Activated CD4-positive, CD25-positive, alpha-beta regulatory T cell treated with anti-CD3 and anti-CD28 coated beads, Interleukin-2, amount 50 U/mL, for 24 hours (primary cell): ENCODE measurements at regions not wholly inside any gene's neighbourhood (a gene's known extent, or its start where the extent isn't known, plus 50 kb on each side); places are given as distances from the start of the nearest gene placed in this dataset.

Experiments
- ATAC-seq, 2 donors: fragments of 150-1000 bp; cut with Tn5 transposase; one replicate each; pipeline ENCODE4 v1.10.0; 2021; ENCODE audit warnings: mild to moderate bottlenecking in 1 of 2, moderate library complexity in 1 of 2

DNA sequence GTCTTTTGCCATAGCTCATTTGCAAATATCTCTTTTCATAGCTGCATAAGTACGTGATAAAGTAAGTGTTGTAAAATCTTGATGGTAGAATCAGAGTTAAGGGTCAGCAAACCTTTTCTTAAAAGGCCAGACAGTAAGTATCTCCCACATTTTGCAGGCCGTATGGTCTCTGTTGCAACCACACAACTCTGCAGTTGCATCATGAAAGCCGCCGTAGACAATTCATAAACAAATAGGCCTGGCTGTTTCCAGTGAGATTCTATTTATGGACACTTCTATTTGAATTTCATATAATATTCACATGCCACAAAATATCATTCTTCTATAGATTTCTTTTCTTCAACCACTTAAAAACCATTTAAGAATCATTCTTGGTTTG lies 248.5 kb downstream of the TLE3 start:
- no peak for ATAC-seq

- no peak for ATAC-seq
Measured at GRCh38 chr15:69852482-69852881, 245.2 kb downstream of the TLE3 start.

DNA sequence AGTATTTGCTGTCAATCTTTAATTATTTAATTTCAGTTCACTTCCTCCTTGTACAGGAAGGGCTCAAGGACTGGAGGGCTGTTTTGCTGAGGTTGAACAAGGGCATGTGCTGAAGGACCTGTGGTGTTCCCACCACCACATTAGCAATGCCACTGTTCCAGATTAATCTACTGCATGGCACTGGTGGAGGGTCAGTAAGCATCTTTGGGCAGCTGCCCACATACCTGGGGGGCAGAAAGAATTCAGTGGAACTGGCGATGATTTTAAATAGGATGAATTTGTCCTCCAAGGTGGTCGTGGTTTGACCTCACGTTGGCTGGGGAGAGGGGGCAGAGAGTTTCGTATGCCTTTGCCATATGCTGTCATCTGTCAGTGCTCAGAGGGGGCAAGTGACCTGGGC lies 244.8 kb downstream of the TLE3 start:
- ATAC-seq: no peak

DNA sequence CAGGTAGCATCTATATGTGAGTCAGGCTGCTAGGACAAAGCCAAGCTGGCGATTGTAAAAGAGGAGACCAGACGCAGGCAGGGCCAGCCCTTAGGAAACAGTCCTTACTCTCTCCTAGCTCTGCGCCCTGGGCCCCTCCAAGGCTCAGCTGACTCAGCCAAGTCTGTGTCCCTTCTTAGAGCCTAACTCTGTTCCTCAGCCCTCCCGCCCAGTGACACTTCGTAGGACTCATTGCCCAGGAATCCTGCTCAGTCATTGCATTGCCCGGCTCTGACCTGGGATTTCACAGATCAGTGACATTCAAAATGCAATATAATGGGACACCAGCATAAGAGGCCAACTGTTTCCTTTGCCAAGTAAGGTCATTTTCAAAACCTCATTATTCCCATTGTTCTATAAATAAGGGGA lies 244.2 kb downstream of the TLE3 start:
- no peak for ATAC-seq

DNA sequence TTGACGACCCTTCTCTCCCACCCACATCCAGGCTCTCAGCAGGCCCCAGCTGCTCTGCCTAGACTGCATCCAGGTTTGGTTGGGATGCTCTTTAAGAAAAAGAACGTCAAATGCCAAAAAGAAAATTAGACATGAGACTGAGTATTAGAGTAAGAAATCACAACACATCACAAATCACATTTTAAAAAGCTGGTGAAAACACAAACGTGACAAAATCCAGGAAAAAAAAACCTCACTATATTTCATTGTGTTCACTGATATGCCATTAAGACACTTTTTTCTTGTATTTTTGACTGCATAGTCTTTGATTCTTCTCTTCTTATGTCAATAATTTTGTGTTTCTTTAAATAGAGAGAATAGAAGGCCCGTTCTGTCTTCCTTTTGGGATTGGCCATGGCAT lies 243.7 kb downstream of the TLE3 start:
- ATAC-seq: no peak

- ATAC-seq: no peak
Measured at GRCh38 chr15:69854521-69855181, 243.1 kb downstream of the TLE3 start.

GRCh38 chr15:69855258-69856000 lies 242.3 kb downstream of the TLE3 start:
- no peak for ATAC-seq

DNA sequence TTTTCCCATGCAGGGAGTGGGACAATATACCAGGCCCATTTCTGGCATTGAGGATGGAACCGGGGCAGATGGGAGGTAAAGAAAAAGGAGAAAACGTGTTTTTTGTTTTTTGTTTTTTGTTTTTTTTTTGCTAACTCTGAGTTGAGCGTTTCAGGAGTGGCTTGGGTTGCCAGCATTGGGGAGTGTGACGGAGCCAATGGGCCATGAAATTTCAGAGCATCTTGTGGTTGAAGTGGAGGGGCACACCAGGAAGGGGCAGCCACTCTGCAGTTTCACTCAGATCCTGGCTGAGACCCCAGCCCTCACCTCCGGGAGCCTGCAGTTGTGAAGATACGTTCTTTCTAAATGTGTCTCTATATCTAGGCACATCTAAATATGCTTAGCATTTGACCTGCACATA lies 240.5 kb downstream of the TLE3 start:
- no peak for ATAC-seq

DNA sequence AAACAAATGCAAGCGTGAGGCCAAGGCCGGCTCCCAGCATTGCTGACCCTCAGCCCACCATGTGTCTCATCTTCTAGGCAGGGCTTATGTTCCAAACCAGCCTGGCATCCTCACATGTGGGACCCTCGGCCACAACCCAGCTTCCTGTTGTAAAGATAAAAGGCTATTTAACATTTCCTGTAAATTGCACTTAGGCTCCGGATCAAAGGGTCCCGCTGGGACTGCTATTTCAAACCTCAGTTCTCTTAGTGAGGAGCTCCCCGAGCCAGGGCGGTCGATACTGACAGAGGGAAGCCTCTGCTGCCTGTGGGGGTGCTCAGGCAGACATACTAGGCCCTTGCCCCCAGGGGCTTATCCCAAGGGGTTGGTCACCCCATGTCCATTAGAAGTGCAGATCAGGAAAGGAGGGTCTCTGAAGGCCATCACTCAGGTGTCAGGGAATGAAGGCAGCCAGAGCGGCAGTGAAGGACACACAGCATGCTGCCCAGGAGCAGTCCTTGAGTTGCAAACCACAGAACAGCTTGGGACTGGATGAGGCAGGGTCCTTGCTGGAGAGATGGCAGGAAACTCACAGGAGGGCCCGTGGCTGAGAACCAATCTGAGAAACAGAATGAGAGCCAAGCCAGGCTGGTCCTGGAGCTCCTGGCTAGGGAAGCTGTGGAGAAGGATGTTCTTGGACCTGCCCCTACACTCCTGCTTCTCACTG lies 239.9 kb downstream of the TLE3 start:
- no peak for ATAC-seq

- no peak for ATAC-seq
Measured at GRCh38 chr15:69858456-69858855, 239.3 kb downstream of the TLE3 start.

DNA sequence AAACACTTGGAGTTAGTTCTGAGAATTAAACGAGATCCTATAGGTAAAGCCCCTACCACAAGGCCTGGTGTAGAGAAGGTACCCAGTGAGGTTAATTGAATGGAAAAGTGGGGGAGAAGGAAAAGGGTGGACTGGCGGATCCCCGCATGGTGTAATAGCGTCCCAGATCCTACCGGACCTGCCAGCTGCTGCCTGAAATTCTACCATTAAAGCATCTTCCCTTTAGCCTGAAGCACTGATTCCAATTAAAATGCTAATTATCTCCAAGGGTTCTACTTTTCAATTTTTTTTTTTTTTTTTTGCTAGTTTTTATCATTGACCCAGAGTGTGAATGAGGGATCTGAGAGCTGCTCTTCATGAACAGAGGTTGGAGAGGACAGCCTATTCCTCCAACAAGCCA lies 237.9 kb downstream of the TLE3 start:
- no peak for ATAC-seq

GRCh38 chr15:69860321-69860720 lies 237.4 kb downstream of the TLE3 start:
- no peak for ATAC-seq

- no peak for ATAC-seq
Measured at GRCh38 chr15:69860921-69861320, 236.8 kb downstream of the TLE3 start.

DNA sequence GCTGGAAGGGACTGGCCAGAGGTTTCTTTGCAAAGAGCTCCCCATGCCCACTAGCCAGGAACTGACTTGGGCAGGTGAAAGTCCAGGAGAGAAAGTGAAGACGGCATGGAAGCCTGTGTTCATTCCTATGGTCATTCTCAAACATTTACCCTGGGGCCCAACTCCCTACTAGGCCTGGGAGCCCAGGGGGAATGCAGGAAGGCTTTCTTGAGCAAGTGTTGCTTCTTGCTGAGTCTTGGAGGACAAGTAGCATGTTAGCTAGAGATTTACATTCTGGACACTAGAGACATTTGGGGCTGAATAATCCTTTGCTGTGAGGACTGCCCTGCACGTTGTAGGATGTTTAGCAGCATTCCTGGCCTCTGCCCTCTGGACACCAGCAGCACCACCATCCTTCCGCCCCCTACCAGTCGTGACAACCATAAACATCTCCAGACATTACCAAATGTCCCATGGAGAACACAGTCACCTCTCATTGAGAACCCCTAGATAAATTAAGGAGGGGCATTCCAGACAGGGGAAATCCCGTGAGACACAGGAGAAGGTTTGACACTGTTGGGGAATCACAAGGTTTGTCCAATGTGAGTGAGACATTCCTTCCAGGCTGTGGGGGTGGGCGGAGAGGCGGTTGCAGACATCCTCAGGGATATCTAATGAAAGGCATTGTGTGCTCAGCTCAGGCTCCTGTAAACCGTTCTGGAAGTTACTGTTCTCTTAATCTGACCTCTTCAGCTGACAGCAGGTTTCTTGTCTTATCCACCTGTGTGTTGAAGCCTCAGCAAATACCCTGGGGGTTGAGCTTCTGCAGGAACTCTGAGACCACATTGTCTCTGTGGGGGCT lies 236.2 kb downstream of the TLE3 start:
- ATAC-seq: no peak

DNA sequence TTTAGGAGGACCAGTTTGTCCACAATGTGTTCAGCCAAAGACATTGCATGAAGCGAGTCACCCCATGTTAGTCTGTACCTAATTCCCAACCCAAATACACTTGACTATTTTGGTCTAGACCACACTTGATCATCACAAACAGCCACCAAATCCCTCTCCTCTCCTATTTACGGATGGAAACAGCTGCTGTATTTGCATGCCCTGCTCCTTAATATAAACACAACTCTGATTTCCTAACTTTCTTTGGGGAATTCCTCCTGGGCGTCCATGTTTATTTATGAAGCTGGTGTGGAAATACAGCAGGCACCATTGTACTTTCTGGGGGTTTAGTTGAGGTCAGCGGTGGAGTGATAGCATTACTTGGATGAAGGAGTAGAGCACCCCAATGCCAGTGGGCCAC lies 235.2 kb downstream of the TLE3 start:
- no peak for ATAC-seq

DNA sequence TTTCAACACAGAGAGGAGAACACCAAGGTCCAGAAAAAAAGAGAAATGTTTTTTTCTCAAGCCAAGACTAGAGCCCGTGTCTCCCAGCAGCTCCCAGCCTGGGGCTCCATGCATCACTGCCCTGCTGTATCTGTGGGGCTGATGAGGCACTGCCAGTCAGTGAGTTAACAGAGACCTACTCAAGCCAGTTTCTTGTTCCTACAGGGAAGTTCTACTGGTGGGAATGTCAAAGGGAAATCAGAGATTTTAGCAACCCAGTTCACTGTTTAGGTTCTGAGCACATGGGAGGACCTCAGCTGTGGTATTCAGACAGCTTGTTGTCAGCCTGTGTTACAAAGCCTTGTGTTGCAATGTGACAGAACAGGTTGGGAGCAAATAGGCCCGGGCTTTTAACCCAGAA lies 234.3 kb downstream of the TLE3 start:
- ATAC-seq: no peak

- no peak for ATAC-seq
Measured at GRCh38 chr15:69865369-69865768, 232.3 kb downstream of the TLE3 start.

- no peak for ATAC-seq
Measured at GRCh38 chr15:69868756-69869155, 229.0 kb downstream of the TLE3 start.

- ATAC-seq: no peak
Measured at GRCh38 chr15:69869291-69869690, 228.4 kb downstream of the TLE3 start.

DNA sequence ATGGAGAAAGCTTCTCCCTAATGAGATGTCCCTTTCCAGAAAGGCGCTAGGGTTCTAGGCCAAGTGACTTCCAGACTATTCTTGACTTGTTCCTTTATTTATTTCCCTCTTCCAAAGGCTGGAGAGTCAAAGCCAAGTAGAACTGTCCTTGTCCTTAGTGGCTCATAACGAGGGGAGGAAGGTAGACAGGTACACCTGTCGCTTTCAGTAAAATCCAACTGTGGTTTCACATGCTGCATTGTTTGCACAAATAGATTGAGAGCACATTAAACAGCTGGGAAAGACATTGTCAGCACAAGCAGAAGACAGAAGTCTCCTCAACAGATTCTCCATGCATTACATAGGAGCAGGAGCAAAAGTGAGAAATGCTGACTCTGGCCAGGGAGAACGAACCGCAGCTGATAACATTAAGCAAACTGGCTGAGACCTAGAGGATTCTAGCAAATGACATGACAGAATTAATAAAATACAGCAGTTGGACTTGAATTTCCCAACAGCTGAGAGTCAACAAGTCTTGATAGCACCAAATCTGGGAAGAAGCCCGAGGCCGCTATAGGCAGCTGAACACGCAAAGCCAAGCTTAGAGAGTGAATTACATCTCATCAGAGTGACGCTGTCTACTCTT lies 227.7 kb downstream of the TLE3 start:
- no peak for ATAC-seq

GRCh38 chr15:69871511-69872134 lies 226.1 kb downstream of the TLE3 start:
- ATAC-seq: no peak

DNA sequence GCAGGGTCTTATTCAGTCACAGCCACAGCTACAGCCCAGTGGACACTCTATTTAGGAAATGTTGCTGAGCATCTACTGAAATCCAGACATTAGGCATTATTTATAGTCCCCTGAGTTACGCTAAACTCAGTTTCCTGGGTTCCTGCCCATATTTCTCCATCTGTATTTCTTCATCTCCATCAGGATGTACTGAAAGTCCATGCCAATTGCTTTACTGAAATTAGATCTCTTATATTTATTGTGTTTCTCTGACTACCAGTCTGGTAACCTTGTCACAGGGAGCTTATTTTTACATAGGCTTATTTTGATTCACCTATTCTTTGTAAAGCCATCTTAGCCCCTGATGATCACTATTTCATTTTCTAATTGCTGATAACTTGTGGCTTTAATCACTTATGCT lies 223.9 kb downstream of the TLE3 start:
- ATAC-seq: no peak
